DMS 273 treated with DMSO at 0.1 percent for 48 hours (cell line): ENCODE measurements at regions not wholly inside any gene's neighbourhood (a gene's known extent, or its start where the extent isn't known, plus 50 kb on each side); places are given as distances from the start of the nearest gene placed in this dataset.
"Not testable (repeated sequence)": the region's sequence is repeated elsewhere in the genome, so short reads cannot be mapped to it uniquely, and the experiment has no call there.

Experiments
- DNase-seq: peaks from one replicate; lab custom pipeline; 2025; lab: John Stamatoyannopoulos, UW

DNA sequence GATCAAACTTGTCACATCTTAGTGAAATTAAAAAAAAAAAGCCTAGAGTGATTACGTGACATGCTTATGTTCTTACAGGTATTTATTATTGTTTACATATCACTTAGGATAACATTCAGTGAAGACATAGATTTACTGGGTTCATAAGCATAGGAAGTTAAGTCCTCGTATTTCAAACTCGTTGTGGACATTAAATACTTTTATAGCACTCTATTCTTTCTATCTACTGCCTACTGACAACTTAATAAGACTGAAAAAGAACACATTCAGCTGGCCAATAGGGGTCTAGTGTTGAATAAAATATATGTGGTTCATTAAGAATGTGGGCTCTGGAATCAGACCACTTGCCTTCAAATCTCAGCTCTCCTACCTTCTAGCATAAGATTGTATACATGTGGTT, 1927.4 kb downstream of the PCDH9 start:
- DNase-seq = no peak

- no peak for DNase-seq
Observed at GRCh38 chr13:65301506-65301905, 1928.6 kb downstream of the PCDH9 start.

- no peak for DNase-seq
Observed at GRCh38 chr13:65300220-65300619, 1929.9 kb downstream of the PCDH9 start.

DNA sequence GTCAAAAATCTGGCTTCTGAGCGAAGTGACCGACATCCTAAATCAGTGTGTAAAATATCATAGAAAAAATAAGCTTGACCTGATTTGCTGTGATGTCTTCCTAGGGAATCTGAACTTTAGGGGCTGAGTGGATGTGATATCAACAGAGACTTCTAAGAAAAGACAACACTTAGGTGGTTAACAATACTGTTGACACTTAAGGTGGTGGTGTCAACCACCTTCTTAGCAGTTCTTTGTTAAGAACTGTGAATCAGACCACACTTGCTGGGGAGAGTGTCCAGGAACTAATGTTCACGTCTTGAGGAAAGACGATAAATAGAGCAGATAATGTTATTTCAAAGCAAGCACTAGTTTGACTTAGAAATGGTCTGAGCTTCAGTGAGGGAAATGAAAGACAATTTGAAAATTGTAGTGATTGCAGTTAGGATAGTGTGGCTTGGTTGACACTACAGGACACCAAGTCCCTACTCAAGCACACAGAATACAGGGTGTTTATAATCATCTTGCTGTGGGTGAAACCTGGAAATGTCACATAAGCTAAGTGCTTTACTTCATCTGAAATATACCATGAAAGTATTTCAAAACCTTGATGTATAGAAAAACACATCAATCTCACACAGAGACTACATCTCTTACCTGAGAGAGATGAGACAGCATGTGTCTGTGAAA, 1936.5 kb downstream of the PCDH9 start:
- no peak for DNase-seq

DNA sequence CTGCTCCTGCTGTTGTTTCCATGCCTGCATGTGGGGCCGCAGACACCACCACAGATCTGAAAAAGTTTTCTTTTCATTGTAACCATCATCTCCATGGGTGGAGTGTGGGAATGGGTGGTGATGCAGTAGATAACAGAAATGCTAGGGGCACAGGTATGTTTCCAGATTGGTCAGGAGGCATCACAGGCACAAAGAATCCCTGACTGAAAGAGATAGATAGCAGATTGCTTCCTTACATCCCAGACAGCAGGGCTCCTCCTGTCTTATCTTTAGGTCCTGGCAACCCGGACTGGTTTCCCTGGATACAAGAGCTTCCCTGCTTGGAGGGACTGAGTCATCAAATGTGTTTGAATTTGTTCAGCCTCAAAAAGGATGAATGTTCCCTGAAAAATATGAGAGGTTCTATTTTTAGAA, 1937.6 kb downstream of the PCDH9 start:
- DNase-seq = no peak

DNA sequence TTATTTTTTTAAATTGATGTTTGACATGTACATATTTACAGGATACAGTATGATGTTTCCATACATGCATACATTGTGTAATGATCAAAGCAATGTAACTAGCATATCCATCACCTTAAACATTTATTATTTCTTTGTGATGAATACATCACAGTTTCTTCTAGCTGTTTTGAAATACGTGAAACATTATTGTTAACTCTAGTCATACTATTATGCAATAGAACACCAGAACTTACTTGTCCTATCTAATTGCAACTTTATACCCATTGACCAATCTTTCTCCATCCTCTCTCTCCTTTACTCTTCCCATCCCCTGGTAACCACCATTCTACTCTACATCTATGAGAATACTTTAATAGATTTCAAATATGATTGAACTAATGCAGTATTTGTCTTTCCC, 1942.7 kb downstream of the PCDH9 start:
- DNase-seq = no peak

DNA sequence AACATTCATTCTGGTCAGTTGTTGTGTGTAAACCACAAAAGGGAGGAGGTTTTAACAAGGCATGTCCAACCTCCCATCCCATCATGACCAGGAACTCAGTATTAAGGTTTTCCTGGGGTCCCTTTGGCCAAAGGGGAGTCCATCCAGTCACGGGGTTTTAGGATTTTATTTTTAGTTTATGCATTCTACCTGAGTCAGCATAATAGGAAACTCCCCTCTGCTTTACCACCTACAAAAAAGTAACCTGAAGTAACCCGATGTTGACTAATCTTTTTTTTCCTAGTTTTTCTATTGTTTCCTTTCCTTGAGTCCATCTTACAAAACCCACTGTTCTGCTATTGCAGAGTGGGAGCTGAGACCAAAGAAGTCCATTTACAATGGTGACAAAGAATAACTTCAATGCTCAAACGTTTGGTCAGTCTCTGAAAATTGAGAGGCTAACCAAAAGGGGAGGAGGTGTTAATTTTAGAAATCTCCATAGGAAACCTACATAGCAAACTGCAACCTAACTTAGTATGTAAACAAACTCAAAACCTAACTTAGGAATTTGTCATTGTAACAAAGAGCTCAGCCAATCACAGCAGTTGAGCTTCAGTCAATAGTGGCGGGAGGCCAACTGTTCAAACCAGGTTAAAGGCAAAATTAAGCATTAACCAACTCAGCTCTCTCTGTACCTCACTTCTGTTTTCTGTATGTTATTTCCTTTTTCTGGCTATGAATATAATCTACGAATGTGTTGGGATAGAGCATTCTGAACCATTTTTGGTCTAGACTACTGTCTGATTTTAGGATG, 1954.1 kb downstream of the PCDH9 start:
- DNase-seq = no peak

DNA sequence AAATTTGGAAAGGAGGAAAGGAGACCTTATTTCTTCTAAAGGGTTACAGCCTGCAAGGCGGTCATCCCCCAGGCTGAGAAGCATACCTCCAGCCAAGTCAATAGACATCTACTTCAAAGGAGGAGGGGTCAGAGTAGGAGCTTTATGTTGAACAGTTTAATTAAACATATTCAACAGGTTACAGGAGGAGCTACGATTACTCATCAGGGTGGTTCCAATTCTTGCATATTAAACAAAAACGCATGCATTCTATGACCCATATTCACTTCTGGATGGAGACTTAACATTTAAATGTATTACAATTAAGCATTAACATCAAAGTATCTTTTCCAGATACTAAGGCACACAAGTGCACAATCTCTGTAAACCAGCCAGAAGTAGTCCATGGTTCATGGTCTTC, 1955.0 kb downstream of the PCDH9 start:
- DNase-seq = no peak

DNA sequence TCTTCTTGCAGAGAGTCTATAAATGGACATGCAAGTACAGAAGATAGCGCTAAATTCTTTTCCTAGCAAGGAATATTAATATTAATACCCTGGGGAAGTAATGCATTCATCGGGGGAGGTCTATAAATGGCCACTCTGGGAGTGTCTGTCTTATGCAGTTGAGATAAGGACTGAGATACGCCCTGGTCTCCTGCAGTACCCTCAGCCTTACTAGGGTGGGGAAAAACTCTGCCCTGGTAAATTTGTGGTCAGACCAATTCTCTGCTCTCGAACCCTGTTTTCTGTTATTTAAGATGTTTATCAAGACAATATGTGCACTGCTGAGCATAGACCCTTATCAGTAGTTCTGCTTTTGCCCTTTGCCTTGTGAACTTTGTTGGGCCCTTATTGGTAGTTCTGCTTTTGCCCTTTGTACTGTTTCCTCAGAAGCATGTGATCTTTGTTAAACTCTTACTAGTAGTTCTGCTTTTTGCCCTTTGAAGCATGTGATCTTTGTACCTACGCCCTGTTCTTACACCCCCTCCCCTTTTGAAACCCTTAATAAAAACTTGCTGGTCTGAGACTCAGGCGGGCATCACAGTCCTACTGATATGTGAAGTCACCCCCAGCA, 1956.2 kb downstream of the PCDH9 start:
- DNase-seq = not testable (repeated sequence)

DNA sequence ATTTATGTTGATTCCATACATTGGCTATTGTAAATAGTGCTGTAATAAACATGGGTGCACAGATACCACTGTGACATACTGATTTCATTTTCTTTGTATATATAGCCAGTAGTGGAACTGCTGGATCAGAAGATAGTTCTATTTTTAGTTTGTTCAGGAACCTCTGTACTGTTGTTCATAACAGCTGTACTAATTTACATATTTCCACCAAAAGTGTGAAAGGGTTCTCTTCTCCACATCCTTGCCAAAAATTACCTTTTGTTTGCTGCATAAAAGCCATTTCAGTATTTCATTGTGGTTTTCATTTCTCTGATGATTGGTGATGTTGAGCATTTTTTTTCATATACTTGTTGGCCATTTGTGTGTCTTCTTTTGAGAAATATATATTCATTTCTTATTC, 1962.1 kb downstream of the PCDH9 start:
- DNase-seq = no peak

DNA sequence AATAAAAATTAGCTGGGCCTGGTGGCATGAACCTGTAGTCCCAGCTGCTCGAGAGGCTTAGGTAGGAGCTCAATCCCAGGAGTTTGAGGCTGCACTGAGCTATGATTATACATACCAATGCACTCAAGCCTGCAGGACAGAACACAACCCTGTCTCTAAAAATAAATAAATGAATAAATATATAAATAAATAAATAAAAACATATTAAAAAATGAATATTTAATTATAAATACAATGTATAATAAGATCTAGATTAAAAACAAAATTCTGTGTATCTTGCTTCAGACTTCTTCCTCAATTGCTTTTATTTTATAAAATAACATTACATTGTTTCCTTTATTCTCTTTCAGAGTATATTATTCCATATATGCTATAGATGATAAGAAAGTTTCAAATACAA, 1964.1 kb downstream of the PCDH9 start:
- DNase-seq = no peak

DNA sequence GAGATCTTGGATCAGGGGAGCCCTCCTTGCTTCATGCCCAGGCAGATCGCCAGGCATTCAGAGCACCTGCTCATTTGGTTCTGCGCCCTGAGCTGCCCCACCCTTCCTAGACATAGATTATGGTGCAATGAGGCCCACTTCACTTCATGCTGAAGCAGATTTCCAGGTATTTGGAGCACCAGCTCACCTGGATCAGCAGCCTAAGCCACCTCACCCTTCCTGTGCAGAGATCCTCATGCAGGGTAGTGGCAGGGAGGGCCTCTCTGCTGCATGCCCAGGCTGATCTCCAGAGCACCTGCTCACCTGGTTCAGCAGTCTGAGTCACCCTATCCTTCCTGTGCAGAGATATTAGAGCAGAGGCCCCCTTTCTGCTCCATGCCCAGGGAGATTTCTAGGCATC, 1966.1 kb downstream of the PCDH9 start:
- no peak for DNase-seq

GRCh38 chr13:65260946-65261891, 1968.9 kb downstream of the PCDH9 start:
- DNase-seq = no peak

DNA sequence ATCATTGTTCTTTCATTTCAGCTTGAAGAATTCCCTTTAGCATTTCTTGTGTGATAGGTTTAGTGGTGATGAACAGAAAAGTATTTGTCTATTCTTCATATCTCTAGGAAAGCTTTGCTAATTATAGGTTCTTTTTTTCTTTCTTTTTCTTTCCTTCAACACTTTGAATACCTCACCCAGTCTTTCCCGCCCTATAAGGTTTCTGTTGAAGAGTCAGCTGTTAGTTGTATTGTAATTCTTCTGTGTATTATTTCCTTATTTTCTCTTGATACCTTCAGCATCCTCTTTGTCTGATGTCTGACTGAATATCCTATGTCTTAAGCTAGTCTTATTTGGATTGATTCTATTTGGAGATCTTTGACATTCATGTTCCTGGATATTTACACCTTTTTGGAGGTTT, 1989.4 kb downstream of the PCDH9 start:
- DNase-seq = no peak

DNA sequence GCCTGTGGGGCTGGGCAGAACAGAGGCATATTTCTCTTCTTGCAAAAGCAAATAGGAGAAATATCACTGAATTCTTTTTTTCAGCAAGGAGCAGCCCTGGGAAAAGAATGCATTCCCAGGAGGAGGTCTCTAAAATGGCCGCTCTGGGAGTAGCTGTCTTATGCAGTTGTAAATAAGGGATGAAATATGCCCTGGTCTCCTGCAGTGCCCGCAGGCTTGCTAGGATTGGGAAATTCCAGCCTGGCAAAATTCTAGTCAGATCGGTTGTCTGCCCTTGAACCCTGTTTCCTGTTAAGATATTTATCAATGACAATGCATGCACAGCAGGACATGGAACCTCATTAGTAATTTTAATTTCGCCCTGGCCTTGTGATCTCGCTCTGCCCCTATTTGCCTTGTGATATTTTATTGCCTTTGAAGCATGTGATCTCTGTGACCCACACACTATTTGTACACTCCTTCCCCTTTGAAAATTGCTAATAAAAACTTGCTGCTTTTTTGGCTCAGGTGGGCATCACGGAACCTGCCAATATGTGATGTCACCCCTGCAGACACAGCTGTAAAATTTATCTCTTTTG, 1993.2 kb downstream of the PCDH9 start:
- DNase-seq = no peak

DNA sequence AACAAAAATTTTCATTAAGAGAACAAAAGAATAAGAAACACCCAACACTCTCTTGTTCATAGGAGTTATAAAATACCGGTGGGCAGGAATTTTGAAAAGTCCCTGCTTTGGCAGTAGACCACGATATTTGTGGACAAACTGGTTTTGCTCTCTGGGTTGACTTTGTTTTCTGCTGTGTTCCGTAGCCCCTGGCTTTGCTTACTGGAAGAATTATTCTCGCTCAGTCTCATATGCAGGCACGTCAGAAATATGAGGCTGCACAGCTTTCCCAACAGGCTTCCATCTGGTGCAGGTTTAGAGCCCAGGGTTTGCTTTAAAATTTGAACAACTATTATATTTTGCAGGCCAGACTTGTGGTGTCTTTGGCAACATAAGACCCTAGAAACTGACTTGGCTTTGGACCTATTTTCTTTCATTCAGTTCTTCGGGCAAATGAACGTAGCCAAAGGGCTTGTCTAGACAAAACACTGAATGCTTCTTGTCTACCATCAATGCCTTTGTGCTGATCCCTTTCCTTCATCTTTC, 2012.6 kb downstream of the PCDH9 start:
- DNase-seq = no peak

DNA sequence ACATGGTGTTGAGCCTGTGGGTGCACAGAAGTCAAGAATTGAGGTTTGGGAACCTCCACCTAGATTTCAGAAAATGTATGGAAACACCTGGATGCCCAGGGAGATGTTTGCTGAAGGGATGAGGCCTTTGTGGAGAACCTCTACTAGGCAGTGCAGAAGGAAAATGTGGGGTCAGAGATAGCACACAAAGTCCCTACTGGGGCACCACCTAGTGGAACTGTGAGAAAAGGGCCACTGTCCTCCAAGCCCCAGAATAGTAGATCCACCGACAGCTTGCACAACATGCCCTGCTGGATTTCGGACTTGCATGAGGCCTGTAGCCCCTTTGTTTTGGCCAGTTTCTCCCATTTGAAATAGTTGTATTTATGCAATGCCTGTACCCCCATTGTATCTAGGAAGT, 2027.3 kb downstream of the PCDH9 start:
- not testable (repeated sequence) for DNase-seq

- DNase-seq = no peak
Observed at GRCh38 chr13:65188721-65189120, 2041.4 kb downstream of the PCDH9 start.

GRCh38 chr13:65168026-65168425, 2062.1 kb downstream of the PCDH9 start:
- DNase-seq = no peak

DNA sequence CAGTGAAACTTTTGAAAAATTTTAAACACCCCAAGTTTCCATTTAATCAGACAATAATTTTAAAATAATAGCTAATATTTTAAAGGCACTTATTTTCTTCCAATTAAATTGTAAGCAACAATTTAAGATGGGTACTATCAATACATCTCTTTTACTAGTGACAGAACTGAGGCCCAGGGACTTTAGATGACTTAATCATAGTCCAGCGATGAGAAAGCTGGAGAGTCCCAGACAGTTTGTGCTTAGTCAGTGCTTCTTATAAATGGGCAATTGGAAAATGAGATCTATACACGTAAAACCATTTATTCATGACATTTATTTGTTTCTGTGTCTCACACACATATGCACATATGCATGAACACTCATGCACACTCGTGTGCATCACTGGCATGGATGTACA, 2063.5 kb downstream of the PCDH9 start:
- DNase-seq = no peak

- DNase-seq = no peak
Observed at GRCh38 chr13:65159803-65160202, 2070.3 kb downstream of the PCDH9 start.

DNA sequence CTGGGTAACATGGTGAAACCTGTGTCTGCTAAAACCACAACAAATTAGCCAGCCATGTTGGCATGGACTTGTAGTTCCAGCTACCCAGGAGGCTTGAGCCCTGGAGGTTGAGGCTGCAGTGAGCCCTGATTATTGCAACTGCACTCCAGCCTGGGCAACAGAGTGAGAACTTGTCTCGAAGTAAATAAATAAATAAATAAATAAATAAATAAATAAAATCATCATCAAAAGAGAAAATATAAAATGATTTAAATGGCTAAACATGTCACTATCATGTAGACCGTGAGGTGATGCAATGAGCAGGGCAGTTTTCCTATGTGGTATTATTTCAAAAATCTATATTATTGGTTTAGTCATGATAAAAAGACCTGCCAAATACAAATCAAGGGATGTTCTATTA, 2074.3 kb downstream of the PCDH9 start:
- DNase-seq = no peak
